Dendritic cell treated with granulocyte-macrophage colony-stimulating factor and Interleukin-4, amounts not matched to agents 40 ng/mL and 50 ng/mL, for 4 days (primary cell): ENCODE measurements at regions not wholly inside any gene's neighbourhood (a gene's known extent, or its start where the extent isn't known, plus 50 kb on each side); places are given as distances from the start of the nearest gene placed in this dataset.

ENCODE experiments used
- H3K27ac Mint-ChIP-seq: one replicate; pipeline ENCODE4 v1.8.0; 2022; ENCODE audit warnings: mild to moderate bottlenecking, mixed read lengths
- H3K27me3 Mint-ChIP-seq: one replicate; pipeline ENCODE4 v1.8.0; 2022; ENCODE audit warnings: mild to moderate bottlenecking, mixed read lengths
- H3K36me3 Mint-ChIP-seq: one replicate; pipeline ENCODE4 v1.8.0; 2022; ENCODE audit warnings: low read depth, mixed read lengths
- H3K4me1 Mint-ChIP-seq: one replicate; pipeline ENCODE4 v1.8.0; 2022; ENCODE audit warnings: low read depth, mixed read lengths
- H3K4me3 Mint-ChIP-seq: one replicate; pipeline ENCODE4 v1.8.0; 2022; ENCODE audit warnings: mild to moderate bottlenecking, moderate library complexity, mixed read lengths
- H3K9me3 Mint-ChIP-seq: one replicate; pipeline ENCODE4 v1.8.0; 2022; ENCODE audit warnings: mixed read lengths
- intact Hi-C: fragments of 100-400 bp; cut with micrococcal nuclease; formaldehyde crosslinking; loops from one replicate; pipeline ENCODE4 v1.15.0; 2022

DNA sequence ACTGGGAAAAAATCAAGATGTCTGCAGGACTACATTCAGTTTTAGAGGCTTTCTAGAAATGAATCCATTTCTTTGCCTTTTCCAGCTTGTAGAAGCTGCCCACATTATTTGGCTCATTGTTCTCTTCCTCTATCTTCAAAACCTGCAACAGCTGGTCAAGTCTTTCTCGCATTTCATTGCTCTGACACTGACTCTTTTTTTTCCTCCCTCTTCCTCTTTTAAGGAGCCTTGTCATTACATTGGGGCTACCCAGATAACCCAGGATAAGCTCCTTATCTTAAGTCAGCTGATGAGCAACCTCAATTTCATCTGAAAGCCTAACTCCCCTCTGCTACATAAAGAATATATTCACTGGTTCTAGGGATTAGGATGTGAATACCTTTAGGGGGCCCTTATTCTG, 53.2 kb upstream of the CEP162 start:
- no peaks in the 10 kb centered on the region for H3K4me1 Mint-ChIP-seq
- no peak overlapping the region for H3K4me3 Mint-ChIP-seq
- intact Hi-C loops, result no loop called here
- no peaks in the 10 kb centered on the region for H3K36me3 Mint-ChIP-seq
- no peaks in the 10 kb centered on the region for H3K27me3 Mint-ChIP-seq
- no peak overlapping the region for H3K27ac Mint-ChIP-seq
- no peaks in the 10 kb centered on the region for H3K9me3 Mint-ChIP-seq

DNA sequence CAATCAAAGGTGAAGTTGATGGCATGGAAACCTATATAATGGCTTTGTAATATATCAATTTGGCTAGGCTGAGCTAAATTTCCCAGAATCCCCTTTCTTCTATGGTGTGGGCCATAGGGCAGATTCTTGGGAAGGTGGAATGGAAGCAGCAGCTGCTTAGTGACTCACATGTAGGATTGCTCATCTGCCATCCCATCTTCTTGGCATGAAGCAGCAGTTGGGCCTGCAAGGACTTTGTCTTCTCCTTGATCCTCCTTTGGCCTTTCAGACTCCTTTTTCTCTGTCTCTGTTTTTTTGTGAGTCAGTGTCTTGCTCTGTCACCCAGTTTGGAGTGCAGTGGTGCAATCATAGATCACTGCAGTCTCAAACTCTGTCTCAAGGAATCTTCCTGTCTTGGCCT, 52.6 kb upstream of the CEP162 start:
- Mint-ChIP-seq H3K9me3 (no peaks in the 10 kb centered on the region), H3K27me3 (no peaks in the 10 kb centered on the region), H3K4me3 (no peak overlapping the region), H3K27ac (no peak overlapping the region), H3K36me3 (no peaks in the 10 kb centered on the region), H3K4me1 (no peaks in the 10 kb centered on the region)
- intact Hi-C loops, result no loop called here

DNA sequence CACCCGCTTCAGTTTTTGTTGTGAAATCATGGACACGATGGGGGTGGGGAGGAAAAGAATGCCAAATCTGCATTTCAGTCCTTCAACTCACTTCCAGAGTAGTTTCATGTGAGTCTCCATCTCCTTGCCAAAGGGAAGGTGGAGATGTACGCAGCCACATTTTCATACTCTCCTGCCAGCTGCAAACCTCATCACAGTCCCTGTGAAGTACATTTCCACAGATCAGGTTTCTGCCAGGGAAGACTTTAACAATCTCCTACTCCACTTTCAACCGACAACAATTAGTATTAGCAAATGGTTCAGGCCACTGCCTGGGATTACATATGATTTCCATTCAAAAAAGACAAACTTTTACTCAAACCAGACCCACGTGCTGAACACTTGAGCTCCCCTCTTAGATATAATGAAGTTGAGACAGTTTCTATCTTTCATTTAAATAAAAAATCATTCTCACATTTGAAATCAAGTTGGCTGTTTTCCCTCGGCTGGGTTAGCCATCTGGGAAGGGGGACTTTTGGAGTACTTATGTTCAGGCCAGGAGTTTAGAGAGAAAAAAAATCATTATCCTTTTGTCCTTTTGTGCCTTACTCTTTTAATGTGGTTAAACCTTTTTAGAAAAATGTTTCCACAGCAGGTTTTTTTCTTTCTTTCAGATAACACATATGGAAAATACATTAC, 51.0 kb upstream of the CEP162 start:
- intact Hi-C loops, result no loop called here
- H3K27ac Mint-ChIP-seq, result no peak overlapping the region
- no peaks in the 10 kb centered on the region for H3K27me3 Mint-ChIP-seq
- no peaks in the 10 kb centered on the region for H3K9me3 Mint-ChIP-seq
- H3K4me1 Mint-ChIP-seq, result no peaks in the 10 kb centered on the region
- H3K36me3 Mint-ChIP-seq, result no peaks in the 10 kb centered on the region
- no peak overlapping the region for H3K4me3 Mint-ChIP-seq
